CD4-positive, alpha-beta T cell treated with Interleukin-6 at 100 ng/mL for 8 hours (primary cell): ENCODE measurements at regions not wholly inside any gene's neighbourhood (a gene's known extent, or its start where the extent isn't known, plus 50 kb on each side); places are given as distances from the start of the nearest gene placed in this dataset.

Source experiments
- DNase-seq: peaks from one replicate; pipeline ENCODE4 v3.0.0-alpha.2; 2020; ENCODE audit warnings: mixed read lengths, low spot score

GRCh38 chr16:74169687-74170376, 126.8 kb upstream of the PSMD7 start:
- DNase-seq = no peak

GRCh38 chr16:74169066-74169465, 127.5 kb upstream of the PSMD7 start:
- no peak for DNase-seq

GRCh38 chr16:74168445-74168844, 128.2 kb upstream of the PSMD7 start:
- no peak for DNase-seq

- DNase-seq = no peak
Observed at GRCh38 chr16:74166456-74166855, 130.2 kb upstream of the PSMD7 start.

GRCh38 chr16:74165566-74166080, 131.0 kb upstream of the PSMD7 start:
- DNase-seq = no peak

- no peak for DNase-seq
Observed at GRCh38 chr16:74160759-74161158, 135.9 kb upstream of the PSMD7 start.

GRCh38 chr16:74153773-74154172, 142.8 kb upstream of the PSMD7 start:
- no peak for DNase-seq

GRCh38 chr16:74146643-74147042, 150.0 kb upstream of the PSMD7 start:
- no peak for DNase-seq

- no peak for DNase-seq
Observed at GRCh38 chr16:74143171-74143570, 153.4 kb upstream of the PSMD7 start.

- DNase-seq = no peak
Observed at GRCh38 chr16:74141015-74141414, 155.6 kb upstream of the PSMD7 start.

GRCh38 chr16:74140557-74140956, 156.1 kb upstream of the PSMD7 start:
- no peak for DNase-seq

GRCh38 chr16:74123826-74124225, 172.8 kb upstream of the PSMD7 start:
- DNase-seq = no peak

- DNase-seq = no peak
Observed at GRCh38 chr16:74123195-74123594, 173.4 kb upstream of the PSMD7 start.

GRCh38 chr16:74117798-74118197, 178.8 kb upstream of the PSMD7 start:
- no peak for DNase-seq

GRCh38 chr16:74113545-74113944, 183.1 kb upstream of the PSMD7 start:
- DNase-seq = no peak

GRCh38 chr16:74111456-74111982, 185.1 kb upstream of the PSMD7 start:
- no peak for DNase-seq

- peak; percentile 5 for DNase-seq
Observed at GRCh38 chr16:74107795-74108610, 188.6 kb upstream of the PSMD7 start.

- DNase-seq = no peak
Observed at GRCh38 chr16:74104022-74104421, 192.6 kb upstream of the PSMD7 start.

GRCh38 chr16:74101379-74102137, 195.1 kb upstream of the PSMD7 start:
- DNase-seq = no peak

- no peak for DNase-seq
Observed at GRCh38 chr16:74100395-74101326, 196.0 kb upstream of the PSMD7 start.

GRCh38 chr16:74099530-74099929, 197.1 kb upstream of the PSMD7 start:
- no peak for DNase-seq
